ENCODE measurements at regions not wholly inside any gene's neighbourhood (a gene's known extent, or its start where the extent isn't known, plus 50 kb on each side); places are given as distances from the start of the nearest gene placed in this dataset.

- TF ChIP-seq CTCF (conservative IDR thresholded peaks at IDR 0.05; ENCODE audit: low read depth in 2 of 2) (no peak), ZNF114 (CRISPR knock-in tag; IDR thresholded peaks at IDR 0.05) (no peak), CREB1 (CRISPR knock-in tag; IDR thresholded peaks at IDR 0.05; ENCODE audit: low read depth) (no peak)
These were observed 149.5 kb upstream of the PELI2 start (continued) for GRCh38 chr14:55968741-55969140.

GRCh38 chr14:55973285-55973800 is 144.9 kb upstream of the PELI2 start:
- H3K27ac ChIP-seq (ENCODE audit: low read depth), result no peak overlapping the region
- H3K79me2 ChIP-seq (replicated peaks; ENCODE audit: insufficient read depth), result no peaks in the 10 kb centered on the region
- H3K4me3 ChIP-seq, result no peak overlapping the region
- no peak for DNase-seq (ENCODE audit: low spot score)
- no peak for ATAC-seq
- H4K20me1 ChIP-seq (replicated peaks; ENCODE audit: insufficient read depth), result no peaks in the 10 kb centered on the region
- no peaks in the 10 kb centered on the region for H3K27me3 ChIP-seq (ENCODE audit: insufficient read depth)
- Mint-ChIP-seq H3K9me3 (no peaks in the 10 kb centered on the region), H3K4me3 (no peak overlapping the region), H3K27me3 (ENCODE audit: insufficient read depth, low read depth, poor library complexity) (peaks cover 4% of the 10 kb centered on the region), H3K27ac (no peak overlapping the region), H3K36me3 (ENCODE audit: low read depth) (no peaks in the 10 kb centered on the region), H3K4me1 (peaks cover 4% of the 10 kb centered on the region)
- H3K36me3 ChIP-seq (ENCODE audit: insufficient read depth), result no peaks in the 10 kb centered on the region
- H2AFZ ChIP-seq, result no peak overlapping the region
- no peak overlapping the region for H3K4me2 ChIP-seq
- peaks cover 11% of the 10 kb centered on the region for H3K9me2 ChIP-seq (ENCODE audit: insufficient read depth)
- H3K4me1 ChIP-seq (ENCODE audit: insufficient read depth), result no peaks in the 10 kb centered on the region
- no peaks in the 10 kb centered on the region for H3F3A ChIP-seq (replicated peaks; ENCODE audit: low read depth)
- TF ChIP-seq ZNF462 (CRISPR knock-in tag; IDR thresholded peaks at IDR 0.05) (no peak), REST (IDR thresholded peaks at IDR 0.05; ENCODE audit: unreplicated experiment) (no peak), JUNB (IDR thresholded peaks at IDR 0.05; ENCODE audit: unreplicated experiment) (no peak), EZH2phosphoT487 (IDR thresholded peaks at IDR 0.05; ENCODE audit: unreplicated experiment) (no peak), ETS1 (IDR thresholded peaks at IDR 0.05) (no peak), CREB1 (CRISPR knock-in tag; IDR thresholded peaks at IDR 0.05; ENCODE audit: low read depth) (no peak), STAT1 (IDR thresholded peaks at IDR 0.05; ENCODE audit: unreplicated experiment) (no peak), EZH2 (IDR thresholded peaks at IDR 0.05; ENCODE audit: low read depth, unreplicated experiment) (no peak), ZNF331 (CRISPR knock-in tag; IDR thresholded peaks at IDR 0.05; ENCODE audit: low read depth) (no peak), NANOG (IDR thresholded peaks at IDR 0.05; ENCODE audit: borderline replicate concordance) (no peak), ZNF114 (CRISPR knock-in tag; IDR thresholded peaks at IDR 0.05) (no peak)

All from GM23338 (cell line).